ENCODE measurements at regions not wholly inside any gene's neighbourhood (a gene's known extent, or its start where the extent isn't known, plus 50 kb on each side); places are given as distances from the start of the nearest gene placed in this dataset.

- H2AFZ ChIP-seq (ENCODE audit: control insufficient read depth, low read depth, low read length): no peak overlapping the region
- ChIA-PET RAD21 (ENCODE audit: unreplicated experiment) (no interaction called here), POLR2A (no interaction called here), SMC1A (ENCODE audit: uncharacterized antibody, unreplicated experiment) (interaction anchor here (0.8 kb wide), 1 partner anchor 348 kb away, joined by 3 read pairs; no protein-coding TSS in a partner anchor), CTCF (no interaction called here)
- no peaks in the 10 kb centered on the region for H3K4me1 ChIP-seq (ENCODE audit: control insufficient read depth, insufficient read depth, low read length)
- WGBS (ENCODE audit: insufficient coverage, insufficient replicate concordance, low lambda C conversion rate, missing lambda C conversion rate): 48% methylated on average over 6 of the region's 6 CpGs
- no peaks in the 10 kb centered on the region for H4K20me1 ChIP-seq (ENCODE audit: control insufficient read depth, insufficient read depth)
- H3K9me3 ChIP-seq (replicated peaks; ENCODE audit: control insufficient read depth, insufficient read depth, low read length): no peaks in the 10 kb centered on the region
- no peaks in the 10 kb centered on the region for H3K36me3 ChIP-seq (ENCODE audit: control insufficient read depth in 2 of 2, insufficient read depth in 2 of 2, low read length in 1 of 2)
- FAIRE-seq (no peak), ATAC-seq (no peak), DNase-seq (ENCODE audit: low read depth, low spot score) (no peak)
- in situ Hi-C loops (cut with MboI) (no loop called here), intact Hi-C loops (cut with micrococcal nuclease; ENCODE audit: unreplicated experiment) (no loop called here)
- H3K9ac ChIP-seq (ENCODE audit: control insufficient read depth, insufficient read depth, low read length): no peak overlapping the region
- no TSS peak for BruUV-seq (replicated peaks)
- no peak overlapping the region for H3K27ac ChIP-seq (ENCODE audit: control insufficient read depth, insufficient read depth)
- no peak overlapping the region for H3K4me2 ChIP-seq (ENCODE audit: control insufficient read depth, insufficient read depth)
- no peaks in the 10 kb centered on the region for H3K79me2 ChIP-seq (ENCODE audit: control insufficient read depth, insufficient read depth, low read length)
- H3K27me3 ChIP-seq (replicated peaks in 1 of 2; ENCODE audit: control insufficient read depth in 2 of 2, insufficient read depth in 2 of 2, low read length in 1 of 2): no peaks in the 10 kb centered on the region
- no peak overlapping the region for H3K4me3 ChIP-seq
- TF ChIP-seq SREBF1 (IDR thresholded peaks at IDR 0.05; ENCODE audit: low read length) (no peak), NBN (IDR thresholded peaks at IDR 0.05) (no peak), NKRF (conservative IDR thresholded peaks at IDR 0.05) (no peak), CREB1 (IDR thresholded peaks at IDR 0.05; ENCODE audit: low read depth) (no peak), CUX1 (IDR thresholded peaks at IDR 0.05; ENCODE audit: insufficient replicate concordance, low read depth, low read length) (no peak), IKZF1 (conservative IDR thresholded peaks at IDR 0.05) (no peak), RB1 (IDR thresholded peaks at IDR 0.05; ENCODE audit: borderline replicate concordance) (no peak), ZNF384 (IDR thresholded peaks at IDR 0.05; ENCODE audit: borderline replicate concordance, low read depth, low read length) (no peak), ZNF592 (IDR thresholded peaks at IDR 0.05) (no peak), ZBTB11 (CRISPR knock-in tag; IDR thresholded peaks at IDR 0.05) (no peak)
These were observed 92.6 kb upstream of the ZBTB20 start for GRCh38 chr3:115239717-115240116.
